T-helper 17 cell (primary cell): ENCODE measurements at regions not wholly inside any gene's neighbourhood (a gene's known extent, or its start where the extent isn't known, plus 50 kb on each side); places are given as distances from the start of the nearest gene placed in this dataset.
"Not testable (repeated sequence)": the region's sequence is repeated elsewhere in the genome, so short reads cannot be mapped to it uniquely, and the experiment has no call there.

Source experiments
- ATAC-seq: fragments of 150-1000 bp; cut with Tn5 transposase; 2 replicates; pipeline ENCODE4 v1.10.0; 2021; ENCODE audit warnings: mild to moderate bottlenecking, moderate library complexity
- DNase-seq, 3 donors: peaks; one replicate each; pipeline versions ENCODE4 v3.0.0 to v3.0.0-alpha.2; 2020 to 2021
- H3K9me3 ChIP-seq: one replicate; pipeline ENCODE4 v1.7.0; 2013; ENCODE audit warnings: low read length, mild to moderate bottlenecking; ENCODE audit not compliant: control insufficient read depth, poor library complexity, severe bottlenecking
- H3K27ac Mint-ChIP-seq: one replicate; pipeline ENCODE4 v1.8.0; 2022; ENCODE audit warnings: mild to moderate bottlenecking, moderate library complexity, mixed read lengths
- H3K27me3 Mint-ChIP-seq: one replicate; pipeline ENCODE4 v1.8.0; 2022; ENCODE audit warnings: mixed read lengths
- H3K36me3 Mint-ChIP-seq: one replicate; pipeline ENCODE4 v1.8.0; 2022; ENCODE audit warnings: low read depth, mixed read lengths
- H3K4me1 Mint-ChIP-seq: one replicate; pipeline ENCODE4 v1.8.0; 2022; ENCODE audit warnings: mild to moderate bottlenecking, mixed read lengths
- H3K4me3 Mint-ChIP-seq: one replicate; pipeline ENCODE4 v1.8.0; 2022; ENCODE audit warnings: mild to moderate bottlenecking, moderate library complexity, mixed read lengths

- H3K4me3 Mint-ChIP-seq = no peak overlapping the region
- no peak overlapping the region for H3K27ac Mint-ChIP-seq
- DNase-seq (no peak), ATAC-seq (no peak)
- H3K4me1 Mint-ChIP-seq = no peaks in the 10 kb centered on the region
- H3K27me3 Mint-ChIP-seq = no peaks in the 10 kb centered on the region
- no peaks in the 10 kb centered on the region for H3K36me3 Mint-ChIP-seq
- no peaks in the 10 kb centered on the region for H3K9me3 ChIP-seq
Observed at GRCh38 chrX:140177821-140178220, 212.5 kb upstream of the CXorf66 start.

- no peak overlapping the region for H3K27ac Mint-ChIP-seq
- no peak for ATAC-seq
- no peaks in the 10 kb centered on the region for H3K9me3 ChIP-seq
- H3K4me1 Mint-ChIP-seq = no peaks in the 10 kb centered on the region
- H3K27me3 Mint-ChIP-seq = no peaks in the 10 kb centered on the region
- no peaks in the 10 kb centered on the region for H3K36me3 Mint-ChIP-seq
- H3K4me3 Mint-ChIP-seq = no peak overlapping the region
- no peak for DNase-seq
Observed at GRCh38 chrX:140172401-140172800, 207.1 kb upstream of the CXorf66 start.

- DNase-seq = no peak
- ATAC-seq = no peak
- no peaks in the 10 kb centered on the region for H3K9me3 ChIP-seq
- no peaks in the 10 kb centered on the region for H3K36me3 Mint-ChIP-seq
- no peak overlapping the region for H3K27ac Mint-ChIP-seq
- no peaks in the 10 kb centered on the region for H3K4me1 Mint-ChIP-seq
- H3K27me3 Mint-ChIP-seq = no peaks in the 10 kb centered on the region
- no peak overlapping the region for H3K4me3 Mint-ChIP-seq
Observed at GRCh38 chrX:140167551-140167950, 202.2 kb upstream of the CXorf66 start.

GRCh38 chrX:140165849-140166248 is 200.5 kb upstream of the CXorf66 start:
- H3K4me1 Mint-ChIP-seq = no peaks in the 10 kb centered on the region
- H3K9me3 ChIP-seq = no peaks in the 10 kb centered on the region
- H3K4me3 Mint-ChIP-seq = no peak overlapping the region
- no peaks in the 10 kb centered on the region for H3K36me3 Mint-ChIP-seq
- H3K27ac Mint-ChIP-seq = no peak overlapping the region
- no peak for ATAC-seq
- H3K27me3 Mint-ChIP-seq = no peaks in the 10 kb centered on the region
- DNase-seq = no peak

GRCh38 chrX:140164391-140164790 is 199.1 kb upstream of the CXorf66 start:
- no peak overlapping the region for H3K4me3 Mint-ChIP-seq

GRCh38 chrX:140163371-140164159 is 198.2 kb upstream of the CXorf66 start:
- Mint-ChIP-seq H3K27me3 (no peaks in the 10 kb centered on the region), H3K4me1 (no peaks in the 10 kb centered on the region), H3K4me3 (no peak overlapping the region), H3K36me3 (no peaks in the 10 kb centered on the region), H3K27ac (no peak overlapping the region)
- ATAC-seq (no peak), DNase-seq (no peak)
- no peaks in the 10 kb centered on the region for H3K9me3 ChIP-seq

More at GRCh38 chrX:140164391-140164790, 199.1 kb upstream of the CXorf66 start:
- no peaks in the 10 kb centered on the region for H3K36me3 Mint-ChIP-seq
- no peak overlapping the region for H3K27ac Mint-ChIP-seq
- H3K9me3 ChIP-seq = no peaks in the 10 kb centered on the region
- no peak for DNase-seq
- no peaks in the 10 kb centered on the region for H3K4me1 Mint-ChIP-seq
- ATAC-seq = no peak
- no peaks in the 10 kb centered on the region for H3K27me3 Mint-ChIP-seq

GRCh38 chrX:140157611-140158010 is 192.3 kb upstream of the CXorf66 start:
- no peaks in the 10 kb centered on the region for H3K9me3 ChIP-seq
- H3K36me3 Mint-ChIP-seq = no peaks in the 10 kb centered on the region

GRCh38 chrX:140157143-140157542 is 191.8 kb upstream of the CXorf66 start:
- no peak overlapping the region for H3K27ac Mint-ChIP-seq
- no peaks in the 10 kb centered on the region for H3K36me3 Mint-ChIP-seq
- H3K4me3 Mint-ChIP-seq = no peak overlapping the region
- H3K9me3 ChIP-seq = no peaks in the 10 kb centered on the region
- no peak for DNase-seq
- H3K27me3 Mint-ChIP-seq = no peaks in the 10 kb centered on the region
- no peaks in the 10 kb centered on the region for H3K4me1 Mint-ChIP-seq
- ATAC-seq = no peak

More at GRCh38 chrX:140157611-140158010, 192.3 kb upstream of the CXorf66 start:
- no peak overlapping the region for H3K4me3 Mint-ChIP-seq
- no peak overlapping the region for H3K27ac Mint-ChIP-seq
- DNase-seq (no peak), ATAC-seq (no peak)
- no peaks in the 10 kb centered on the region for H3K4me1 Mint-ChIP-seq
- H3K27me3 Mint-ChIP-seq = no peaks in the 10 kb centered on the region

GRCh38 chrX:140151316-140151715 is 186.0 kb upstream of the CXorf66 start:
- Mint-ChIP-seq H3K27me3 (no peaks in the 10 kb centered on the region), H3K27ac (no peak overlapping the region), H3K36me3 (no peaks in the 10 kb centered on the region), H3K4me3 (no peak overlapping the region), H3K4me1 (no peaks in the 10 kb centered on the region)
- H3K9me3 ChIP-seq = no peaks in the 10 kb centered on the region
- ATAC-seq (no peak), DNase-seq (no peak)

GRCh38 chrX:140149761-140150160 is 184.4 kb upstream of the CXorf66 start:
- H3K27ac Mint-ChIP-seq = no peak overlapping the region
- H3K4me3 Mint-ChIP-seq = no peak overlapping the region
- no peaks in the 10 kb centered on the region for H3K4me1 Mint-ChIP-seq

GRCh38 chrX:140141444-140142029 is 176.2 kb upstream of the CXorf66 start:
- no peaks in the 10 kb centered on the region for H3K4me1 Mint-ChIP-seq
- H3K9me3 ChIP-seq = no peaks in the 10 kb centered on the region
- no peak overlapping the region for H3K27ac Mint-ChIP-seq
- no peaks in the 10 kb centered on the region for H3K36me3 Mint-ChIP-seq
- no peaks in the 10 kb centered on the region for H3K27me3 Mint-ChIP-seq
- DNase-seq (peak in 1 of 3 donors; percentile 7), ATAC-seq (no peak)
- no peak overlapping the region for H3K4me3 Mint-ChIP-seq

More at GRCh38 chrX:140149761-140150160, 184.4 kb upstream of the CXorf66 start:
- H3K27me3 Mint-ChIP-seq = no peaks in the 10 kb centered on the region
- H3K36me3 Mint-ChIP-seq = no peaks in the 10 kb centered on the region
- no peaks in the 10 kb centered on the region for H3K9me3 ChIP-seq
- DNase-seq (no peak), ATAC-seq (no peak)

GRCh38 chrX:140138492-140138891 is 173.2 kb upstream of the CXorf66 start:
- H3K36me3 Mint-ChIP-seq, ATAC-seq, H3K27ac Mint-ChIP-seq, H3K4me1 Mint-ChIP-seq, H3K27me3 Mint-ChIP-seq, H3K4me3 Mint-ChIP-seq, H3K9me3 ChIP-seq, DNase-seq: not testable (repeated sequence)

GRCh38 chrX:140138065-140138464 is 172.7 kb upstream of the CXorf66 start:
- not testable (repeated sequence) for H3K36me3 Mint-ChIP-seq, DNase-seq, H3K9me3 ChIP-seq, ATAC-seq, H3K4me1 Mint-ChIP-seq, H3K4me3 Mint-ChIP-seq, H3K27me3 Mint-ChIP-seq, H3K27ac Mint-ChIP-seq

- Mint-ChIP-seq H3K36me3 (no peaks in the 10 kb centered on the region), H3K27me3 (peaks cover 5% of the 10 kb centered on the region), H3K4me3 (no peak overlapping the region), H3K4me1 (no peaks in the 10 kb centered on the region), H3K27ac (no peak overlapping the region)
- DNase-seq = no peak
- H3K9me3 ChIP-seq = no peaks in the 10 kb centered on the region
- ATAC-seq = no peak
Observed at GRCh38 chrX:140132937-140133336, 167.6 kb upstream of the CXorf66 start.
